GM10248 (cell line): ENCODE measurements at regions not wholly inside any gene's neighbourhood (a gene's known extent, or its start where the extent isn't known, plus 50 kb on each side); places are given as distances from the start of the nearest gene placed in this dataset.

Source experiments
- CTCF ChIA-PET: fragments of 300-600 bp; sonication (Branson Sonifier 250); formaldehyde crosslinking; extraction: SDS; loops from one replicate; lab custom pipeline; 2021; ENCODE audit warnings: antibody characterized with exemption; lab: Yijun Ruan, JAX
- POLR2A ChIA-PET: fragments of 350-650 bp; sonication (Branson Sonifier 250); formaldehyde crosslinking; extraction: SDS; loops from one replicate; lab custom pipeline; 2020; ENCODE audit warnings: antibody characterized with exemption; lab: Yijun Ruan, JAX
- DNase-seq: peaks from one replicate; pipeline ENCODE4 v3.0.0; 2012; ENCODE audit errors: extremely low spot score
- CTCF ChIP-seq: IDR thresholded peaks from 2 replicates; pipeline ENCODE4 v1.5.1; 2012; ENCODE audit warnings: mild to moderate bottlenecking, low read depth; ENCODE audit errors: extremely low read depth, missing control alignments, control extremely low read depth

DNA sequence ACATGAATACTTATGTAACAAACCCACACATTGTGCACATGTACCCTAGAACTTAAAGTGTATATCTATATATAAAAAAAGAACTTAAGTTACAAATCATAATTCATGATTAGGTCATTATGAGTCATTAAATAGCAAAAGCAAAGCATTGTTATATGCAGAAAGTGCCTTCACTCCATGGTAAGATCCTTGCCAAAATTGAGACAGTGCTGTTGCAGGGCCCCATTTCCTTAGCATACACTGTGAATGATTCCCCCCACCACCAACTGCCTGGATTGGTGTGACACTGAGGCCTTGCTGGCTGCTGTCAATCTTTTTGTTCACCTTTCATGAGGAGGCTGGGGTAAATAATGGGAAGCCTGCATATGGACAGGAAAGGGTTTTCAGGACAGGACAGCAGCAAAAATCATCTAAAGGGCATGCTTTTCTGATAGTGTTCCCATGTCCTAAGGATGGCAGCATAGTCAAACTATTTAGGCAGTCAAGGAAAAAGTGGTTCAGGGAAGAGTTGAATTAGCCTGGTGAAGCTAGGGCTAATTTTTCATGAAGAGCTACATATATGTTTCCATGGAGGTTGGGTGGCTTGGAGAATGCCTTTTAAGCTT is 188.2 kb upstream of the ASCC3 start:
- DNase-seq = no peak
- POLR2A ChIA-PET = no interaction called here
- CTCF ChIA-PET = interaction anchor here (1.2 to 1.4 kb wide), 2 partner anchors 13 to 43 kb away, joined by 3 to 4 read pairs; no protein-coding TSS in a partner anchor
- TF ChIP-seq CTCF = no peak

DNA sequence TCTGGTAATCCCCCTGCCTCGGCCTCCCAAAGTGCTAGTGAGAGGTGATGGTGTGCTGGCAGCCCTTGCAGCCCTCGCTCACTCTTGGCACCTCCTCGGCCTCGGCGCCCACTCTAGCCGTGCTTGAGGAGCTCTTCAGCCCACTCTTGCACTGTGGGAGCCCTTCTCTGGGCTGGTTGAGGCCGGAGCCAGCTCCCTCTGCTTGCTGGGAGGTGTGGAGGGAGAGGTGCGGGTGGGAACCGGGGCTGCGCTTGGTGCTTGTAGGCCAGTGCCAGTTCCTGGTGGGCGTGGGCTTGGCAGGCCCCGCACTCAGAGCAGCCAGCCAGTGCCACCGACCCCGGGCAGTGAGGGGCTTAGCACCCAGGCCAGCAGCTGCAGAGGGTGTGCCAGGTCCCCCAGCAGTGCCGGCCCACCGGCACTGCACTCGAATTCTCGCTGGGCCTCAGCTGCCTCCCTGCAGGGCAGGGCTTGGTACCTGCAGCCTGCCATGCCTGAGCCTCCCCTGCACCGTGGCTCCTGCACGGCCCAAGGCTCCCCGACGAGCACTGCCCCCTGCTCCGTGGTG is 189.0 kb upstream of the ASCC3 start:
- no peak for DNase-seq
- ChIA-PET CTCF (interaction anchor here (1.2 to 1.4 kb wide), 2 partner anchors 14 to 44 kb away, joined by 3 to 4 read pairs; no protein-coding TSS in a partner anchor), POLR2A (no interaction called here)
- no peak for TF ChIP-seq CTCF

DNA sequence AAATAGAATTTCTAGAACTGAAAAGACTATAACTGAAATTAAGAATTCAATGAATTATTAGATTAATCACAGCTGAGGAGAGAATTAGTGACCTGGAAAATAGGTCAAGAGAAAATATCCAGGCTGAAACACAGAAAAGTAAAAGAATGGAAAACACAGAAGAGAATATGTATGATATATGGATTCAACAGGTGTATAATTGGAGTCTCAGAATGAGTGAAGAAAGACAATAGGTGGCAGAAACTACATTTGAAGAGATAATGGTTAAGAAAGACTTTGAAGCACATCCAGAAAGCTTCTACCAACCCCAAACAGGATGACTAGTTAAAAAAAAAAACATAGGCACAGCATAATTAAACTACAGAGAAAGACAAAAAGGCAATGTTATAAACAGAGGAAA is 196.2 kb upstream of the ASCC3 start:
- no peak for TF ChIP-seq CTCF
- no peak for DNase-seq
- POLR2A ChIA-PET = no interaction called here
- CTCF ChIA-PET = no interaction called here

DNA sequence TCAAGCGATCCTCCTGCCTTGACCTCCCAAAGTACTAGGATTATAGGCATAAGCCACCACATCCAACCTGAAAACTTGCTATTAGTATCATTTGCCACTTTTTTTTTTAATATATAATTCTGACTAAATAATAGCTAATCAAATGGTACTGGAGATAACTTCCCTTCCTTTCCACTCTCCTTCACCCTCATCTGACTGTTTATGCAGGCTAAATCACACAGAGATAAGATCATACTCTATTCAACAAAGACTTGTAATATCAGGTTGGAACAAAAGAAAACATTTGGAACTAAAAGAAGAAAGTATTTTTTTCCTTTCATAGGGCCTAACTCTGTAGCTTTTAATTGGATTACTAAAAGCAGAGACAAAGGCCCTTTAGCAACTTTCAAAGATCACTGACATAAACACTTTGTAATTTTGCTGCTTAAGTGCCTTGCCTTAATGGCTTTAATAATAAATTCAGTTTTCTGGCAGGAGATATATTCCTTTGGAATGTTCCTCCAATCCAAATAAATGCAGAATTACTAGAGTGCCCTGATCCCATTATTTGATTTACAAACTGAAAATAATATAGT is 198.7 kb upstream of the ASCC3 start:
- ChIA-PET CTCF (interaction anchor here (1.3 kb wide), 1 partner anchor 115 kb away, joined by 3 read pairs; no protein-coding TSS in a partner anchor), POLR2A (no interaction called here)
- no peak for TF ChIP-seq CTCF
- DNase-seq = no peak

- TF ChIP-seq CTCF = no peak
- ChIA-PET POLR2A (no interaction called here), CTCF (interaction anchor here (1.3 kb wide), 1 partner anchor 116 kb away, joined by 3 read pairs; no protein-coding TSS in a partner anchor)
- DNase-seq = no peak
These were observed 199.5 kb upstream of the ASCC3 start for GRCh38 chr6:101080597-101080996.

DNA sequence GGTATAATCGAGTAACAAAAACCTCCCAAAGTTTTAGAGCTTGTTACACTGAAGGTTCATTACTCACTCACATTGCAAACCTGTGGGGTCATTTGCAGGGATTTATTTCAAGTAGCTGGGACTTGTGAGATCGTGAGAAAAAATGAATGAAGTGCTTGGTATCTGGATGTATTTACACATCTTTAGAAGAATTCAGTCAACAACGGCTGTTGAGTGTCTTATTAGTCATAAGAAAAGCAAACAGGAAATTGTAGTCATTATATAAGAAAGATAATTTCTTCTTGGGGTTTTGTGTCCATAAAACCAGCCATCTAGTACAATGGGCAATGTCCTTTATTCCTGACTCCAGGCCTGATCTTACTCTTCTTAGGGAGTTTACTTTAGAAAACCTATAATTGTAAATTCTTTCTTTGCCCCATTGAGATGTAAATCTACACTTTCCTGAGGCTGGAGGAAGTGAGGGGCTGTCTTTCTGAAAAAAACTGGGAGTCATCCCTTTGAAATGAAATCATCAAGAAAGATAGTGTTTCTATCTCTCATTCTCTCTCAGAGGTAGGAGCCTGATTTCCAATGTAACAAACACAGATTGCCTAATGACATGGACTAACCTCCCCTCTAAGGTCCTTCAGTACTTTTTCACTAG is 202.5 kb upstream of the ASCC3 start:
- ChIA-PET POLR2A (no interaction called here), CTCF (interaction anchor here (1.5 to 1.6 kb wide), 2 partner anchors 10 to 31 kb away, joined by 3 read pairs; no protein-coding TSS in a partner anchor)
- no peak for DNase-seq
- TF ChIP-seq CTCF = no peak
